HFFc6 (cell line): ENCODE measurements at regions not wholly inside any gene's neighbourhood (a gene's known extent, or its start where the extent isn't known, plus 50 kb on each side); places are given as distances from the start of the nearest gene placed in this dataset.

Source experiments
- DNase-seq: peaks from one replicate; pipeline ENCODE4 v3.0.0-alpha.2; 2018
- H3K27ac Mint-ChIP-seq: 2 replicates; pipeline ENCODE4 v1.8.0; 2020; ENCODE audit warnings: mild to moderate bottlenecking, mixed read lengths
- H3K27me3 Mint-ChIP-seq: 2 replicates; pipeline ENCODE4 v1.8.0; 2021; ENCODE audit warnings: mild to moderate bottlenecking, moderate library complexity, mixed read lengths; ENCODE audit not compliant: insufficient read depth
- H3K36me3 Mint-ChIP-seq: 2 replicates; pipeline ENCODE4 v1.8.0; 2021; ENCODE audit warnings: low read depth, mixed read lengths
- H3K4me1 Mint-ChIP-seq: 2 replicates; pipeline ENCODE4 v1.8.0; 2020; ENCODE audit warnings: low read depth, mixed read lengths
- H3K4me3 Mint-ChIP-seq: 2 replicates; pipeline ENCODE4 v1.8.0; 2020; ENCODE audit warnings: mild to moderate bottlenecking, moderate library complexity, mixed read lengths
- H3K9me3 Mint-ChIP-seq: 2 replicates; pipeline ENCODE4 v1.8.0; 2020; ENCODE audit warnings: mild to moderate bottlenecking, mixed read lengths
- CTCF ChIP-seq: fragments of 200-600 bp; sonication (generic); IDR thresholded peaks from 2 replicates; pipeline ENCODE4 v1.5.0; 2021; ENCODE audit warnings: antibody characterized with exemption, mild to moderate bottlenecking

- Mint-ChIP-seq H3K4me1 (no peaks in the 10 kb centered on the region), H3K27me3 (peaks cover 19% of the 10 kb centered on the region), H3K27ac (no peak overlapping the region), H3K36me3 (no peaks in the 10 kb centered on the region), H3K4me3 (no peak overlapping the region), H3K9me3 (no peaks in the 10 kb centered on the region)
- no peak for DNase-seq
- TF ChIP-seq CTCF: no peak
Measured at GRCh38 chr1:36567601-36568341, 85.1 kb upstream of the CSF3R start.

- Mint-ChIP-seq H3K27ac (no peak overlapping the region), H3K36me3 (no peaks in the 10 kb centered on the region), H3K4me1 (no peaks in the 10 kb centered on the region), H3K9me3 (no peaks in the 10 kb centered on the region), H3K27me3 (peaks cover 13% of the 10 kb centered on the region), H3K4me3 (no peak overlapping the region)
- no peak for TF ChIP-seq CTCF
- DNase-seq: no peak
Measured at GRCh38 chr1:36565576-36566501, 83.1 kb upstream of the CSF3R start.

DNA sequence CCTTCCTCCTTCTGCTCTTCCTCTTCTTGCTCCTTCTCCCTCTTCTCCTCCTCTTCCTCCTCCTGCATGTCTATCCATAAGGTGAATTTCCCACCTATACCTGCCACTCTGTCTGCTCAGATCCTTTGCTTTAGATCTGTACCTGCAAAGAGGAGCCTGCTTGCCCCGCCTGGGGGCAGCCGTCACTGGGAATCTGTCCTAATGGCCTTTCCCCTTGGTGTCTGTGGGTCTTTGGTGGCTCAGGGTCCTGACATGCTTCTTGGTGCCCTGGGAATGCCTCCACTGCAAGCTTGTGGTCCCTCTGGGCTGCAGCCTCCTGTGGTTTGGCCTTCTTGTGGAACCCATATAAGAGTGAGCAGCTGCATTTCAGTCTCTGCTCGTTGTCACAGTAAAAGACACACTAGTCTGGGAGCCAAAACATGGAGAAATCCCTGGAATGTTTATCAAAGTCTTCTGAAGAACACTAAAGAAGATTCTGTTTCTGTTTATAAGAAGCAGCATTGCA, 79.5 kb upstream of the CSF3R start:
- Mint-ChIP-seq H3K9me3 (no peaks in the 10 kb centered on the region), H3K27ac (no peak overlapping the region), H3K4me3 (no peak overlapping the region), H3K36me3 (no peaks in the 10 kb centered on the region), H3K4me1 (no peaks in the 10 kb centered on the region), H3K27me3 (peaks cover 15% of the 10 kb centered on the region; the same call in 1 of the 2 replicates)
- no peak for TF ChIP-seq CTCF
- DNase-seq: no peak

DNA sequence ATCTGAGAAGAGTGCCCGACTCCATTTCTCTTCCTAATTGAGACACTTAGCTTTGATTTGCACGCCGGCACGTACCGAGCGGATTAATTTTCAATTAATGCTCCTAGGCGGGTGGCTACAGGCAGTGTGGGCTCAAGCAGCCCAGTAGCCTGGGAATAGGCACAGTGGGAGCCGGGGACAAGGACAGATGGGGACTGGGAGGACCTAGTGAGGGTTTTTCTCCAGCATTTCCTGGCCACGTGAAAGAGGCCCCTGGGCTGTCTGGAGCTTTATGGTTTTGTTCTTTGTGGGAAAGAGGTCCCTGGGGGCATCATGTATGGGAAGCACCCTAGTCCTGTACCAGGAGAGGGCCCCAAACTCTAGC, 78.6 kb upstream of the CSF3R start:
- H3K4me1 Mint-ChIP-seq: no peaks in the 10 kb centered on the region

More for the DNA sequence above, 78.6 kb upstream of the CSF3R start:
- no peak for DNase-seq
- no peak overlapping the region for H3K4me3 Mint-ChIP-seq
- H3K36me3 Mint-ChIP-seq: no peaks in the 10 kb centered on the region
- no peaks in the 10 kb centered on the region for H3K9me3 Mint-ChIP-seq
- no peak for TF ChIP-seq CTCF
- H3K27ac Mint-ChIP-seq: no peak overlapping the region
- H3K27me3 Mint-ChIP-seq: peaks cover 18% of the 10 kb centered on the region
